HG02938 (cell line): ENCODE measurements at regions not wholly inside any gene's neighbourhood (a gene's known extent, or its start where the extent isn't known, plus 50 kb on each side); places are given as distances from the start of the nearest gene placed in this dataset.
"Not testable (repeated sequence)": the region's sequence is repeated elsewhere in the genome, so short reads cannot be mapped to it uniquely, and the experiment has no call there.

Experiments
- ATAC-seq: cut with Tn5 transposase; IDR thresholded peaks from one replicate; pipeline ENCODE4 v1.9.1; 2021; ENCODE audit warnings: mild to moderate bottlenecking, moderate library complexity; ENCODE audit not compliant: unreplicated experiment

DNA sequence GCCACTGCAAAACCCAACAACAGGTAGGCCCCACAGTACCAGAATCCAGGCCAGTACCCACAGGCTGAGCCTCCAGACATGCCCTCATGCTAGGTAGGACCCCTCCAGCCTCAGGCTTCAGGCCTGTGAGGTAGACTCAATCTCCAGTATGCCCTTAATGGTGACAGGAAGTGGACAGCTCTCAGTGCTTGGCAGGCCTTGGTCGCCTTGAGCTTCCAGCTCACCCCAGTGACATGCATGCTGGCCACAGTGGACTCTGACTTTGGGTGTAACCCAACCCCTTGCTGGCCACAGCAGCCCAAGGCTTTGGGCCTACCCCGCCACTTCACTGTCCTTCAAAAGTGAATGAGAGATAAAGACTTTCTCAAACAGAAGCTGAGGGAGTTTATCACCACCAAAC lies 324.2 kb downstream of the ANTXR2 start:
- ATAC-seq, result no peak

DNA sequence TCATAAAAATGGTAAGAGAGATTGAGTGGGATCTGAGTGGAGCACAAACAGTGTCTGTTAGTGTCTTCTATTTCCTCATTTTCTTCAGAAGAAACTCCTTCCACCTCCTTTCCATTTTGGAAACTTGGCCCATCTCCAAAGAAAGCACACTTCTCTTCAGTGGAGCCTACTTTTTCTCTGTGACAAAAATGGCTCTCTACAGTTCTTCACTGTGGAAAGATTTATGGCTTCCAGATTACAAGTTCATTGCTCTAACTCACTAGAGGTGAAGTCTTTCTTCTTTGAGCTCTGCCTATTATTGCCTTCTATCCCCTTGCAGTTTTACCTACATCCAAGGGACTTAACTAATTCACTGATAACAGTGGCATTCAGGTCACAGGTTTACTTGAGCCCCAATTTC lies 325.8 kb downstream of the ANTXR2 start:
- no peak for ATAC-seq

DNA sequence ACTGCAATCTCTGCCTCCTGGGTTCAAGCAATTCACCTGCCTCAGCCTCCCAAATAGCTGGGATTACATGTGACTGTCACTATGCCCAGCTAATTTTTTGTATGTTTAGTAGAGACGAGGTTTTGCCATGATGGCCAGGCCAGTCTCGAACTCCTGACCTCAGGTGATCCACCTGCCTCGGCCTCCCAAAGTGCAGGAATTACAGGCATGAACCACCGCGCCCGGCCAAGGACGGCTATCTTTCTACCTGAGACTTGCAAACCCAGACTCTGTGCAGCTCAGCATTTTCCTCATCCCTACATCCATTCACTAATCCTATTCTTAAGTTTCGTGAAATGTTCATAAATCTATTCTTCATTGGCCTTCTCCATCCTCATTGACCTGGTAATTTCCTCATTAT lies 330.0 kb downstream of the ANTXR2 start:
- no peak for ATAC-seq

DNA sequence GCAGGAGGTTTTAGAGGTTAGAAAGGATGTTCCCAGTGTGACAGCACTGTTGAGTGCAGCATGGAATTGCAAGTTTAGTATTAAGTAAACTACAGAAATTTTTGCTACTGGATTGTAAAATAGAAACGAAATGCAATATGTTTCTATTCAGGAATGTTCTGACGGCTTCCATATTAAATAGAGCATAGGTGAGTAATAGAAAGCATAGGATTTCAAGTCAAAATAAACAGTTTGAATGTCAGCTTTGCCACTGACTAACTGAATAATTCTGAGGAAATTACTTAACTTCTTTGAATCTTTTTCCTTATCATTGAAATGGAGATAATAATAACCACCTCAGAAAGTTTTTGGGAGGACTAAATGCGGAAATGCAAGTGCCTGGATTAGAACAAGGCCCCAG lies 331.9 kb upstream of the GK2 start:
- ATAC-seq, result no peak

DNA sequence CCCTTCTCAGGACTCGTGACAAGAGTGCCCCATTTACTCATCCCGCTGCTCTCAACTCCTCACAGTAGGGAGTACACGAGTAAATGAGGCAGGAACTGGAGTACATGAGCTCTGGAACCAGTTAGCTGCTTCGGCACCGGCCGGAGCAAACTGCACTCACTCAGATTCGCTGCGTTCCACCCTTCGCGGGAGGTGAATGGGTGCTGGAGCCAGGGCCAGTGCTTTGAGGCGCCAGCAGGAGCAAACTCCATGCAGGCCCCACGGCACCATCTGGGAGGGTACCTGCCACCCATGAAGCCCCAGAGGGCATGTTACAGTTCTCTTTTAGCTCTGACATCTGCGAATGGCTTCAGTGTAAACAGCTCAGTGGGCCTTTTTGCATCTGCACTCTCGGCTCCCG lies 315.5 kb upstream of the GK2 start:
- ATAC-seq, result no peak

DNA sequence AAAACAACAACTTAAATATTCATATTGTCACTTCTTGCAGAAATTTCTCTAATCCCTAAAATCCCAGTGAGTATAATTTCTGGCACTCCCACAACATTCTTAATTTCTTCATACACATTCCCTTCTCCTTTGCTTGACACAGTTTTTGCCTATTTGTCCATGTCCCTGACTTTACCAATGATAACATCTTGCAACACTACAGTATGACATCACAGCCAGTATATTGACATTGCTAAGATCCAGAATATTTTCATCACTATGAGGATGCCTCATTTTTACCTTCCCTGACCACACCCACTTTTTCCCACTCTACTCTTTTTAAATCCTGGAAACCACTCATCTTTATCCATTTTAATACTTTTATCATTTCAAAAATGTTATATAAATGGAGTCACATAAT lies 292.3 kb upstream of the GK2 start:
- ATAC-seq, result no peak

DNA sequence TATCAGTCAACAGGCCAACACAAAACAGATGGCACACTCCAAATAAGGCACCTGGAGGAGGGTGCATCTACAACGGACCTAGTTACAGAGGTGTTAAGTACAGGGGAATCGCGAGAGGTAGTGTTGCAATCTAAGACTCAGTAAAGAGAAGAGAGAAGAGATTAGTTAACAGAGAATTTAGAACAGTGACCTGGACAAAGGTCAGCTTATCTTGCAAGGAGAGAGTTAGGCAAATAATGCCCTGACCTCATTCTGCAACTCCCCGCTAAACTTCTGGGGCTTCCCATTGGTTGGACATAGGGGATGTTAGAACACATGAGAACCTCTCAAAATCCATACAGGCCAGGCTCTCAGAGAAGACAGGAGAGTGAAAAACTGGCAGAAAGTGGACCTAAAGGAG lies 289.4 kb upstream of the GK2 start:
- no peak for ATAC-seq

DNA sequence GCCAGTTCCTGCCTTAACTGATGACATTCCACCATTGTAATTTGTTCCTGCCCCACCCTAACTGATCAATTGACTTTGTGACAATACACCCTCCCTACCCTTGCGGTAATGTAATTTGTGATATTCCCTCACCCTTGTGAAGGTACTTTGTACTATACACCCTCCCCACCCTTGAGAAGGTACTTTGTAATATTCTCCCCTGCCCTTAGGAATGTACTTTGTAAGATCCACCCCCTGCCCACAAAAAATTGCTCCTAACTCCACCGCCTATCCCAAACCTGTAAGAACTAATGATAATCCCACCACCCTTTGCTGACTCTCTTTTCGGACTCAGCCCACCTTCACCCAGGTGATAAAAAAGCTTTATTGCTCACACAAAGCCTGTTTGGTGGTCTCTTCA lies 288.5 kb upstream of the GK2 start:
- not testable (repeated sequence) for ATAC-seq

DNA sequence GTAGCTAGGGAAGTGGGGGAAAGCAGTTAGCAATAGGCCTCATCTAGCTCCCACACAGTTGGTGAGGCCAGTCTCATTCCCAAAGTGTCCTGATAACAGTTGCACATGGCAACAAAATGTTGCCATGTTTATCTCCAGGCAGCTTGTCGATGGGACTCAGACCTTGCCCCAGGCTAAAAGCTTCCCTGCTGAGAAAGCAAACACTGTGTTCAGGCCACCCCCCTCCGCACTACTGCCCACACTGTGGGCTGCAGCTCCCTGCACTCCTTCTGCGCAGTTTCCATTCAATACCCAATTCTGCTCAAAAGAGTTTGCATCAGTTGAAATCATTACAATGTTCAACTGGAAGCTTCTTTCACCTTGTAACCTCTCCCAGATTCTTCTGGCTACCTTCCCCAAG lies 287.8 kb upstream of the GK2 start:
- ATAC-seq, result no peak

DNA sequence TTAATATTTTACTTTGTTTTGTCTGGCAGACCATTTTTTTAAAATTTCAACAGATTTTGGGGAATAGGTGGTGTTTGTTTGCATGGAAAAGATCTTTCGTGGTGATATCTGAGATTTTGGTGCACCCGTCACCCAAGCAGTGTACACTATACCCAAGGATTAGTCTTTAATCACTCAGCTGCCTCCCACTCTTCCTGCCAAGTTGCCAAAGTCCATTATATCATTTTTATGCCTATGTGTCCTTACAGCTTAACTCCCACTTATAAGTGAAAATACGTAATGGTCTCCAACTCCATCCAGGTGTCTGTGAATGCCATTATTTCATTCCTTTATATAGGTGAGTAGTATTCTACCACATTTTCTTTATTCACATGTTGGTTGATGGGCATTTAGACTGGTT lies 281.7 kb upstream of the GK2 start:
- ATAC-seq, result no peak

DNA sequence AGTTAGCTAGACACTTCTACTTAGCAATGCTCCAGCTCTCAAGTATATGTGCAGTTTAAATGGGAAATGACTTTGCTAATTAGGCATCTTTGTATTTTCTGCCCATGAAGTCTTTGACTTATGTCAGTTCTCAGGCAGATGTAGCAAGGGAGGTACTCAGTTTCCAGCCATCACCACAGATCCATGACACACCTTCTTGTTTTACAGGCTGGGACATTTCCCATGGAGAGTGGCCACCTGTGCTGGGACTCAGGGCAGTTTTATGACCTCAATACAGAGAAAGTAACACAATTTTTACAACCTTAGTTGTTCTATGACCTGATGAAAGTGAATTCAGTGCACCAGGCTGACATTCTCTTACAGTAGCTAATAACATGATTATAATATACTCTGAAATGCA lies 280.7 kb upstream of the GK2 start:
- ATAC-seq, result no peak

DNA sequence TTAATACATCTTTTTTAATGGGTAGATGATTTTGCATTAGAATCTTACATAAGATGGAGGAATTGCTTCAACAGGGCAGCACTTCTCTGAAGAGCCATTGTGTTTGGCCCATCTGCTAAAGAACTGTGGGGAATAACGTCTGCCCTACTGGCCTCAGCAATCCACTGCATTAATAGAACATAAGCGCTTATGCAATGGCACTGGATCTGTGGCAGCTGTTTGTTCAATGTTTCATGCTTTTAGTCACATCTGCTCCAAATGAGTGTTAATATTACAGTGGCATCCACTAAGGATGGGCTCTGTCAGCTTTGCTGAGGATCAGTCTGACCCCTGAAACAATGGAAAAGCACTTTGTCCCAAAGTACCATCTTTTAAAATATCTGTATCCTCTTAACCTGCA lies 279.0 kb upstream of the GK2 start:
- no peak for ATAC-seq

DNA sequence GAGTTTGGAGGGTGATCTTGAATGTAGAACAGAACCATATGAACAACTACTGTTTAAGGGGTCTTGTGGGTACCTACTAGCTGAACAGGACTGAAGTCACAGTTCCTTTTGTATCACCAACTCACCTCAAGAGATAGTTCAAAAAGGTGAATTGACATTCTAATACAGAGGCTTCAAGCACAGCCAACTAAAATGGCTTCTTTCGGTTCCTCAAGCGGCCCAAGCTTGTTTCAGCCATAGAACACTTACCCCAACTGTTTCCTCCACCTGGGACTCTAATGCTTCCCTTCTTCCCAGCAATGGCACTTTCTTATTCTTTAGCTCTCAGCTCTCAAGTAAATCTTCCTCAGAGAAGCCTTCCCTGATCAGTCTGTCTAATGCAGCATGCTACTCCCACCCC lies 277.5 kb upstream of the GK2 start:
- ATAC-seq, result no peak

DNA sequence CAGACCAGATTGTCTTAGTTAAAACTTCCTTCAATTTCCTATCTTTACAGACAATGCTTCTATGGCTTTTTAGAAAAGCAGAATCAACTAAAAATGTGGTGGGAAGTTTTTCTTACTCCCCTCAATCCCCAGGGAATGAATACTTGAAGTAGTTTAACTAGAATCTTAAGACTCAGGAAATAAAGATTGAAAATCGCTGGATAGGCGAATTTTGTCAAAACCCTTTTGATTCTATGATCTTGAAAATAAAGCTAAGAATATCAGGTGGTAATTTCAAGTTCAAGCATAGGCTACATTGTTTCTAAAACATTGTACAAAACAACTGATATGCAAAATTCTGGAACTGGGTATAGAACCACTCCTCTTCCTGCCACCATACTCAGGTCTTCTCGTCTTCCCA lies 276.5 kb upstream of the GK2 start:
- ATAC-seq, result no peak

DNA sequence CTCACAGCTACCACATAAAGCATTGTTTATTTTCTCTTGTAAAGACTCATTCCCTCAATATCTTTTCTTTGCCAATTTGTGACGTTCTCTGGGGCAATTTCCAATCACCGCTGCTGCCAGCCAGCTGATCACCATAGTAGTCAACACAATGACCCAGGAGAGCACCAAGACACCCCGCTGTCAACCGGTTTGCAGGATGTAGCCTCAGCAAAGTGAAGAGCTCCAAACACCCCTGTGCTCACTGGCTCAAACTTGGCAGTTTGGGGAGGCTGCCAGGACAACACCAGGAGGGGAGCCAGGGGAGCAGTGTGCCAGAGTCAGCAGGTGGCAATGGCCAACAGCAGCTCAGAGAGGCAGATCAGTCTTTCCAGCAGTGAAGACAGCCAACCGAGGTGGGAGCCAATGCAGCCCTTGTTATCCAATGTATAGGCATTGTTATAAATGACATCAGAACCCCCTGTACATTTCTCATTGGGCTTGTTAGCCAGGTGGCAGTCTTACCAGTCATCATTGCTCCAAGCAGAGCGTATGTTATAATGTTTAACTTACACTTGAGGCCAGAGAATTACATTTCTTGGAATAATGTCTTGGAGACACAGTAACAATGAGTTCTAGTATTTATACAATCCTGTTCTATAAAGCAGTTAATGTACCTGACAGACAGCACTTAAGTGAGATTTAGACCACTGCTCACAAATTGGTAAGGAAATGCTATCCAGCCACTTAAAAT lies 274.9 kb upstream of the GK2 start:
- no peak for ATAC-seq

DNA sequence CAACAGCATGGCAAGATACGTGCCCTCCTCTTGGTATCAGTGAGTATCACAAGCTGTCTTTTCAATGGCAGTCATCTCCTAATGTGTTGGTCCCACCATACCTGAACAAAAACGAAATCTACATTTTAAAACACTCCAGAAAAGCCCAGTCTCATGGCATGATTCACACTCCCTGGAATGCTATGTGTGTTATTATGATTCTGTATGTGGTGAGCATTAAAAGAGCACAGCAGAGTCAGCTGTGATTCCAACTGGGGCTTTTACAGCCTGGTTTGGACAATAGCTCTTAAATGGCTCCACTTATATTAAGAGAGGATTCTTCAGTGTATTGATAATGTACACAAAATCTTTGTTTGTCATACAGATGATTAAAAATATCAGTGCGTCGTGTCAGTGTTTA lies 274.1 kb upstream of the GK2 start:
- no peak for ATAC-seq

DNA sequence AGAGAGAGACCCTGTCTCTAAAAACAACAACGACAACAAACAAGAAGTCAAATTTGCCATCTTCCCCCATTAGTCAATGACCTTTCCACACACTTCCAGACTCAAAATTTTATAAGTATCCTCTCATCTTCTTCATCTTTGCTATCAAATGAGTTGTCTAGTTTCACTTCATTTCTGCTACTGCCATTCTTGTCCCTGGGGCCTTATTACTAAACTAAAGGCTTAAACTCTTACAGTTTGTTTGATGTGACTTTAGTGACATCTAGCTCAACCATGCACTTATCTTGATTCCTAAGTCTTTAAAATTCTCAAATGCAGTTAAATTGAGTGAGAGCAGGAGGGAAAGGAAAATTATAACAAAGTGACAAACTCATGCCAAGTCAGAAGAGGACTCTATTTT lies 271.8 kb upstream of the GK2 start:
- no peak for ATAC-seq

DNA sequence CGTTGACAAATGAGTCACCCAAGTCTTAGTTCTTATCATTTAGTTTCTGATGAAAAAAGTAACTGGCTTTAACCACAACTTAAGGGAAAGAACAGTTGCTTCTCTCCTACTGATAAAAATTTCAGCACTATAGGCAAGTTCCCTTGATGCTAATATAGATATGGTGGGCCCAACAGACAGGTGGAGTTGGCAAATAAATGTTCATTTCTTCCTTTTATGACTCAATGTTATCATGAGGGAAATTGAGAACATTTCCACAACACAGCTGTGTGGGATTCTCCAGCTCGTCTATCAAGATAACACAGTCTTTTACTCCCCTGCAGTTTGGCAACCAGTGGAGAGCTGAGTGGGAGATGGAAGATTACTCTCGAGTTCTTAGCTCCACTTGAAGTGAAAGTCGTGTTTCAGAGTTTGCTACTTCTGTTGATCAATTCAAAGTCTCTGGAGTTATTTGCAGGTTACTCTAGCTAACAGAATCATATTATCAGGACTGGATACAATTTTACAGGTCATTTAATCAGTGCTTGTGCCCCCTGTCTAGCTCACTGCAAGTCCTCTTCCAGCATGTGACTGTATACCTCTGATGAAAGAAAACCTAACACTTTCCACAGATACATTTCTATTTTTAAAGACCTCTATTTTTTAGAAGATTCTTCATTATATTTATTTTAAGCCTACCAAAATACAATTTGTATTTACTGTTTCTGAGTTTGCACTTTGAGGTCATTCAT lies 270.6 kb upstream of the GK2 start:
- ATAC-seq, result no peak

DNA sequence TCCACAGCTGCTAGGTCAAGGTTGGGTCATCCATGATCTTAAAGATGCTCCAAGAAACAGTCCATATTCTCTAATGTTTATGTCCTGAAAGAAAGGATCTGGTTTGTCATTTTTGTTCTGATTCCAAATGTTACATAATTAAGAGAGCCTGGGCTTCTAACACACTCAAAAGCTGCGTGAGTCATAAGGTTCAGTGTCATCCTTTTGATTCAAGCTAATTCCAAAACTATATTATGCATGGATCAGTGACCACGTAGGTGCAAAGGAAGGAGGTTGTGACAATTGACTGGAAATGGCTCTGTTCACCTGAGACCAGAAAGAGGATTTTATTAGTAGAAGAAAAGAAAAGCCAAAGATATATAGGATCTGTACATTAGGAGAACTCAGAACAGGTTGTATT lies 268.7 kb upstream of the GK2 start:
- ATAC-seq, result no peak

DNA sequence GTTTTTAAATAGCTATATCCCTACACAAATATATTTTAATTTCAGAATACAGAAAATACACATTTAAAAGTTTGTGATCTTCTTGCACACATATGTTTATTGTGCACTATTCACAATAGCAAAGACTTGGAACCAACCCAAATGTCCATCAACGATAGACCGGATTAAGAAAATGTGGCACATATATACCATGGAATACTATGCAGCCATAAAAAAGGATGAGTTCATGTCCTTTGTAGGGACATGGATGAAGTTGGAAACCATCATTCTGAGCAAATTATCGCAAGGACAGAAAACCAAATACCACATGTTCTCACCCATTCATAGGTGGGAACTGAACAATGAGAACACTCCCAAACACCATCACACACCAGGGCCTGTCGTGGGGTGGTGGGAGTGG lies 266.9 kb upstream of the GK2 start:
- ATAC-seq, result not testable (repeated sequence)

DNA sequence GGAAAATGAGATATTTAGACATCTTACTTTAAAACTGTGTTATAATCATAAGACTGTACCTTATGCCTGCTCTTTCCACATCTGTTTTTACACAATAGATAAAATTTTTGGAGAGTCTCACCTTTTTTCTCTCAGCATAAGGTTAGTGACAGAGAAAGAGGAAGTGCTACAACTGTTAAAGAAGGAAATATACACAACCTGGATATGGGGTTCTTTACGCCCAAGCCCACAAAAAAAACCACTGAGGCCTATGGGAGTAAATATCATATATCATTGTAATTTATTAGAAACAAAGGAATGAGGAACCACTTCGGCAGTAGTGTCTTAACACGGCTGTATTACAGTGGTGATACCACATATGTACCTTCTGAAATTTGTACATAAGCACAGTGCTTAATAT lies 265.9 kb upstream of the GK2 start:
- ATAC-seq, result no peak

DNA sequence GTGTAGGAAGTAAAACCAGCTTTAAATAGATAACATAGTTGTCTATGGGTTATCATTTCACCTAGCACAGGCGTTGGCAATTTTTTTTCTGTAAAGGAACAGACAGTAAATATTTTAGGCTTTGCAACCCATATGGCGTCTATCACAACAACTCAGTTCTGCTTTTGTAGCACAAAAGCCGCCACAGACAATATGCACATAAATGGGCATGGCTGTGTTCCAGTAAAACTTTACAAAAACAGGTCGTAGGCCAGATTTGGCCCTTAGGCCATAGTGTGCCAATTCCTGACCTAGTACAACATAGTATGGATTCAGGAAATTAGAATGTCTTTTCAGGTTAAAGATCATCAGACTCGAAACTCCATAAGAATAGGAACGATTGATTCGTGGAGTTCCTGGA lies 265.3 kb upstream of the GK2 start:
- ATAC-seq, result no peak

DNA sequence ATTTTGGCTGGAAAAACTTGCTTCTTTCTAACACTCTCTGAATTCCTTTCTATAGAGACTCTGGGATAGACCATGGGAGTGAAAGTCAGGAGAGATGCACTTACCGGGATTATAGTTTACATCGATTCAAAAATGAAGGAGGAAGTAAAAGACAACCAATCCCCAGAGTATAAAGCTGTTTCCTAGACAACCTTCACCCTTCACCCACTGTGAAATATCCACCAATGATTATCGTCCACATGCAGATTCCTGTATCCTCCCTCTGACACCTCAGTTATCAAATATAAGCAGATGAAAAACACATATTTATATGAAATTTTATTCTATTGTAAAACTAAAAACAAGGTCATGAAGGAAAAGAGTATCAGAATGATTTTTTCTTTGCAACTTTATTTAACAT lies 258.8 kb upstream of the GK2 start:
- ATAC-seq, result no peak
